RCC 7860 (cell line): ENCODE measurements at regions not wholly inside any gene's neighbourhood (a gene's known extent, or its start where the extent isn't known, plus 50 kb on each side); places are given as distances from the start of the nearest gene placed in this dataset.
"Not testable (repeated sequence)": the region's sequence is repeated elsewhere in the genome, so short reads cannot be mapped to it uniquely, and the experiment has no call there.

Experiments used
- DNase-seq: peaks from one replicate; pipeline ENCODE4 v3.0.0-alpha.2; 2015; ENCODE audit warnings: low spot score
- FAIRE-seq: peaks from 2 replicates; lab custom pipeline; 2012; peaks lifted over from hg19 to GRCh38; lab: Jason Lieb, UNC

- FAIRE-seq (peak; percentile 99), DNase-seq (peak; percentile 99)
Observed at GRCh38 chr5:8829323-8830029, 716.4 kb downstream of the SEMA5A start.

- DNase-seq, result no peak
- FAIRE-seq, result peak; percentile 71
Observed at GRCh38 chr5:8831251-8831650, 714.6 kb downstream of the SEMA5A start.

- FAIRE-seq (no peak), DNase-seq (no peak)
Observed at GRCh38 chr5:8831854-8832253, 714.0 kb downstream of the SEMA5A start.

- FAIRE-seq (no peak), DNase-seq (no peak)
Observed at GRCh38 chr5:8839361-8840055, 706.4 kb downstream of the SEMA5A start.

- FAIRE-seq (no peak), DNase-seq (no peak)
Observed at GRCh38 chr5:8840237-8840636, 705.6 kb downstream of the SEMA5A start.

GRCh38 chr5:8840746-8841145 is 705.1 kb downstream of the SEMA5A start:
- not testable (repeated sequence) for FAIRE-seq, DNase-seq

GRCh38 chr5:8842971-8843551 is 702.8 kb downstream of the SEMA5A start:
- no peak for DNase-seq
- FAIRE-seq, result no peak

- DNase-seq (no peak), FAIRE-seq (no peak)
Observed at GRCh38 chr5:8843771-8844170, 702.1 kb downstream of the SEMA5A start.

- no peak for FAIRE-seq
- no peak for DNase-seq
Observed at GRCh38 chr5:8844206-8844605, 701.7 kb downstream of the SEMA5A start.

GRCh38 chr5:8844847-8845246 is 701.0 kb downstream of the SEMA5A start:
- DNase-seq, result no peak
- no peak for FAIRE-seq

GRCh38 chr5:8845296-8845695 is 700.6 kb downstream of the SEMA5A start:
- FAIRE-seq, result no peak
- peak; percentile 63 for DNase-seq

GRCh38 chr5:8848366-8848765 is 697.5 kb downstream of the SEMA5A start:
- FAIRE-seq (no peak), DNase-seq (no peak)

- FAIRE-seq, result peak; percentile 90
- peak; percentile 84 for DNase-seq
Observed at GRCh38 chr5:8848997-8849594, 696.8 kb downstream of the SEMA5A start.

GRCh38 chr5:8851101-8851500 is 694.8 kb downstream of the SEMA5A start:
- FAIRE-seq (no peak), DNase-seq (no peak)

GRCh38 chr5:8857051-8857450 is 688.8 kb downstream of the SEMA5A start:
- FAIRE-seq, result no peak

GRCh38 chr5:8861764-8862163 is 684.1 kb downstream of the SEMA5A start:
- DNase-seq (no peak), FAIRE-seq (no peak)

More at GRCh38 chr5:8857051-8857450, 688.8 kb downstream of the SEMA5A start:
- no peak for DNase-seq

- no peak for DNase-seq
- no peak for FAIRE-seq
Observed at GRCh38 chr5:8864053-8864452, 681.8 kb downstream of the SEMA5A start.

- no peak for FAIRE-seq
- DNase-seq, result no peak
Observed at GRCh38 chr5:8865266-8865665, 680.6 kb downstream of the SEMA5A start.

GRCh38 chr5:8865686-8866374 is 680.0 kb downstream of the SEMA5A start:
- FAIRE-seq (no peak), DNase-seq (no peak)

GRCh38 chr5:8868283-8868682 is 677.6 kb downstream of the SEMA5A start:
- DNase-seq (no peak), FAIRE-seq (no peak)

GRCh38 chr5:8869932-8870331 is 675.9 kb downstream of the SEMA5A start:
- no peak for DNase-seq
- FAIRE-seq, result no peak
